Brain microvascular endothelial cell (primary cell): ENCODE measurements at regions not wholly inside any gene's neighbourhood (a gene's known extent, or its start where the extent isn't known, plus 50 kb on each side); places are given as distances from the start of the nearest gene placed in this dataset.

Experiments used
- DNase-seq: peaks from one replicate; pipeline ENCODE4 v3.0.0-alpha.2; 2020
- H3K27ac ChIP-seq: fragments of 250-450 bp; sonication (Bioruptor Pico); 2 replicates; pipeline ENCODE4 v1.5.1; 2020; ENCODE audit warnings: mild to moderate bottlenecking, moderate library complexity
- H3K27me3 ChIP-seq: fragments of 250-450 bp; sonication (Bioruptor Pico); replicated peaks from 2 replicates; pipeline ENCODE4 v1.5.1; 2020; ENCODE audit warnings: mild to moderate bottlenecking
- H3K36me3 ChIP-seq: fragments of 250-450 bp; sonication (Bioruptor Pico); replicated peaks from 2 replicates; pipeline ENCODE4 v1.5.1; 2020; ENCODE audit warnings: mild to moderate bottlenecking
- H3K4me3 ChIP-seq: 2 replicates; pipeline ENCODE4 v1.5.1; 2011; ENCODE audit warnings: low read depth, mild to moderate bottlenecking, control low read depth, low read length, moderate library complexity
- CTCF ChIP-seq: IDR thresholded peaks from 2 replicates; pipeline ENCODE4 v1.5.1; 2011; ENCODE audit warnings: low read depth, mild to moderate bottlenecking, moderate library complexity, low read length, control low read depth, inconsistent platforms; ENCODE audit errors: missing control alignments
- in situ Hi-C: cut with HindIII; loops from 2 replicates; pipeline ENCODE4 v1.10.0; 2017; ENCODE audit warnings: low sequenced_read_pairs, low pct_ligation_motif_present

GRCh38 chr2:23106242-23106785 is 278.7 kb upstream of the KLHL29 start:
- in situ Hi-C loops = no loop called here
- no peak for TF ChIP-seq CTCF
- no peak for DNase-seq
- no peak overlapping the region for H3K27ac ChIP-seq
- no peak overlapping the region for H3K4me3 ChIP-seq
- H3K27me3 ChIP-seq = no peaks in the 10 kb centered on the region
- H3K36me3 ChIP-seq = no peaks in the 10 kb centered on the region

GRCh38 chr2:23107327-23107941 is 277.5 kb upstream of the KLHL29 start:
- in situ Hi-C loops = no loop called here

GRCh38 chr2:23111263-23111662 is 273.7 kb upstream of the KLHL29 start:
- H3K36me3 ChIP-seq = no peaks in the 10 kb centered on the region
- no peak for TF ChIP-seq CTCF
- no peak for DNase-seq
- in situ Hi-C loops = no loop called here
- no peak overlapping the region for H3K27ac ChIP-seq
- H3K4me3 ChIP-seq = no peak overlapping the region
- H3K27me3 ChIP-seq = no peaks in the 10 kb centered on the region

More at GRCh38 chr2:23107327-23107941, 277.5 kb upstream of the KLHL29 start:
- H3K27ac ChIP-seq = no peak overlapping the region
- H3K36me3 ChIP-seq = no peaks in the 10 kb centered on the region
- TF ChIP-seq CTCF = no peak
- no peak overlapping the region for H3K4me3 ChIP-seq
- H3K27me3 ChIP-seq = no peaks in the 10 kb centered on the region
- DNase-seq = no peak

GRCh38 chr2:23112517-23112916 is 272.5 kb upstream of the KLHL29 start:
- in situ Hi-C loops = no loop called here
- Histone ChIP-seq H3K27me3 (no peaks in the 10 kb centered on the region), H3K4me3 (no peak overlapping the region), H3K36me3 (no peaks in the 10 kb centered on the region), H3K27ac (no peak overlapping the region)
- TF ChIP-seq CTCF = no peak
- DNase-seq = no peak

- DNase-seq = no peak
- no peaks in the 10 kb centered on the region for H3K36me3 ChIP-seq
- no peak overlapping the region for H3K27ac ChIP-seq
- no peak for TF ChIP-seq CTCF
- no peaks in the 10 kb centered on the region for H3K27me3 ChIP-seq
- in situ Hi-C loops = no loop called here
- H3K4me3 ChIP-seq = no peak overlapping the region
Observed at GRCh38 chr2:23114299-23114698, 270.7 kb upstream of the KLHL29 start.

GRCh38 chr2:23118313-23118712 is 266.7 kb upstream of the KLHL29 start:
- Histone ChIP-seq H3K27ac (no peak overlapping the region), H3K4me3 (no peak overlapping the region), H3K36me3 (no peaks in the 10 kb centered on the region), H3K27me3 (no peaks in the 10 kb centered on the region)
- in situ Hi-C loops = no loop called here
- TF ChIP-seq CTCF = no peak
- no peak for DNase-seq
